PC-9 (cell line): ENCODE measurements at regions not wholly inside any gene's neighbourhood (a gene's known extent, or its start where the extent isn't known, plus 50 kb on each side); places are given as distances from the start of the nearest gene placed in this dataset.

Experiments
- EZH2 ChIP-seq: fragments of 200-600 bp; sonication (generic); IDR thresholded peaks from 2 replicates; pipeline ENCODE4 v1.8.0; 2017; ENCODE audit warnings: antibody characterized with exemption, low read depth
- TF ChIP-seq, protein P1 (sequence below): fragments of 200-600 bp; sonication (generic); conservative IDR thresholded peaks from 2 replicates; pipeline ENCODE4 v1.6.1; 2017; ENCODE audit warnings: mixed run types, antibody characterized with exemption, mild to moderate bottlenecking, moderate library complexity

DNA sequence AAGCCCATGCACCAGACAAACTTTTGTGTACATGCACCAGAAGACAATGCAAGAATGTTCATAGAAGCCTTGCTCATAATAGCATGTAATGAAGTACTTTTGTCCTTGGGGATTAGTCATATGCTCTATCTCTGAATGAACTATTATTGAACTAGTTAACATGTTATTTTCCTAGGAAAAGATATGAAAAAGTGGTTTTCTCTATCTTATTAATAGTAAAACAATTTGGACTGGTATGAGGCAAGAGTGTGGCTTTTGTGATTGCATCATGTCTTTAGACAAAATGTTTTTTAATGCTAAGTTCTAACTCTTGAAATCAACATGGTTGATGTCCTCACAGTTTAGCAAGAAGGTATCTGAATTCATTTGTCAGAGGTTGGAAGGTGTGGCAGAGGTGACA, 55.7 kb upstream of the SPDL1 start:
- TF ChIP-seq, protein P1, sequence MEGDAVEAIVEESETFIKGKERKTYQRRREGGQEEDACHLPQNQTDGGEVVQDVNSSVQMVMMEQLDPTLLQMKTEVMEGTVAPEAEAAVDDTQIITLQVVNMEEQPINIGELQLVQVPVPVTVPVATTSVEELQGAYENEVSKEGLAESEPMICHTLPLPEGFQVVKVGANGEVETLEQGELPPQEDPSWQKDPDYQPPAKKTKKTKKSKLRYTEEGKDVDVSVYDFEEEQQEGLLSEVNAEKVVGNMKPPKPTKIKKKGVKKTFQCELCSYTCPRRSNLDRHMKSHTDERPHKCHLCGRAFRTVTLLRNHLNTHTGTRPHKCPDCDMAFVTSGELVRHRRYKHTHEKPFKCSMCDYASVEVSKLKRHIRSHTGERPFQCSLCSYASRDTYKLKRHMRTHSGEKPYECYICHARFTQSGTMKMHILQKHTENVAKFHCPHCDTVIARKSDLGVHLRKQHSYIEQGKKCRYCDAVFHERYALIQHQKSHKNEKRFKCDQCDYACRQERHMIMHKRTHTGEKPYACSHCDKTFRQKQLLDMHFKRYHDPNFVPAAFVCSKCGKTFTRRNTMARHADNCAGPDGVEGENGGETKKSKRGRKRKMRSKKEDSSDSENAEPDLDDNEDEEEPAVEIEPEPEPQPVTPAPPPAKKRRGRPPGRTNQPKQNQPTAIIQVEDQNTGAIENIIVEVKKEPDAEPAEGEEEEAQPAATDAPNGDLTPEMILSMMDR, result no peak
- no peak for TF ChIP-seq EZH2
